ENCODE measurements at regions not wholly inside any gene's neighbourhood (a gene's known extent, or its start where the extent isn't known, plus 50 kb on each side); places are given as distances from the start of the nearest gene placed in this dataset.

DNA sequence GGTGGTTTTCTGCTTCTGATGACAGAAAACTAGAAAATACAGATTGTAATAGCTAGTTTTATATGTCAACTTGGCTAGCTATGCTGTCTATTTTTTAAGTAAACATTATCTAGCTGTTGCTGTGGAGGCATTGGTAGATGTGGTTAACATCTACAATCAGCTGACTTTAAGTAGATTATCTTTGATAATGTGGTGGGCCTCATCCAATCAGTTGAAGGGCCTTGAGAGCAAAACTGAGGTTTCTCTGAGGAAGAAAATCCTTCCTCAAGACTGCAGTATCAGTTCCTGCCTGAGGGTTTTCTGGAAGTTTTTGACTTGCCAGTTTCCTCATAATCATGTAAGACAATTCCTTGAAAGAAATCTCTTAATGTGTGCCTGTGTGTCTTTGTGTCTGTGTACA, 75.9 kb upstream of the SPHKAP start:
- no peak for DNase-seq (ENCODE audit: low read depth in 3 of 3, low spot score in 2 of 3)

- DNase-seq (ENCODE audit: low read depth in 3 of 3, low spot score in 2 of 3), result no peak
Observed at GRCh38 chr2:228253752-228254151, 72.3 kb upstream of the SPHKAP start.

DNA sequence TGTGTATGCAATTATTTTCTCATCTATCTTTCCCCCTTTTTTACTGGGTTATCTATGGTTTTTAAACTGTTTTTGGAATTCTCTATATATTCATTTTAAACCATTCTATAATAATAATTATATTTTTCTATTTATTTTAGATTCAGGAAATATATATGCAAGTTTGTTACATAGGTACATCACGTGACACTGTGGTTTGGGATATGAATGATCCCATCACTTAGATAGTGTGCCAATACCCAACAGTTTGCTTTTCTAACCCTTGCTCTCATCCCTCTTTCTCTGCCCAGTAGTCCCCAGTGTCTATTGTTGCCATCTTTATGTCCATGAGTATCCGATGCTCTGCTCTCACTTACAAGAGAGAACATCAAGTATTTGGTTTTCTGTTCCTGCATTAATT, 65.8 kb upstream of the SPHKAP start:
- DNase-seq (ENCODE audit: low read depth in 3 of 3, low spot score in 2 of 3), result no peak

DNA sequence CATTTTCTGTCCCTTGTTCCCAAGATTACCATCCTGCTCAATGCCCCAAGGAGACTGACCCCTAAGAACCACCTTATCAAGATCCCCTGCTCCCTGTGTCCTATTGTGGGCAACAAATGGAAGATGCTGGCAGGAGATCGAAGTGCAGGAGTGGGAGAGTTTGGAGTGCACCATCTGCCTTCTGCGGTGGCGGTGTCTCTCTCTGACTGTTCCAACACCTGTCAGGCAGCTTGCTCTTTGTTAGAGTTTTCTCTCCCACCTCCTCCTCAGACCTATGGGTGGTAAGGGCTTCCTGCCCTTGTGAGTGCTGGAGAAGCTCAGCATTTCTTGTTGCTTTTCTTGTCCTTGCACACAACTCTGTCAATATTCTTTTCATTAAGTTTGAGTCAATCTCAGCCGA, 64.1 kb upstream of the SPHKAP start:
- no peak for DNase-seq (ENCODE audit: low read depth in 3 of 3, low spot score in 2 of 3)

DNA sequence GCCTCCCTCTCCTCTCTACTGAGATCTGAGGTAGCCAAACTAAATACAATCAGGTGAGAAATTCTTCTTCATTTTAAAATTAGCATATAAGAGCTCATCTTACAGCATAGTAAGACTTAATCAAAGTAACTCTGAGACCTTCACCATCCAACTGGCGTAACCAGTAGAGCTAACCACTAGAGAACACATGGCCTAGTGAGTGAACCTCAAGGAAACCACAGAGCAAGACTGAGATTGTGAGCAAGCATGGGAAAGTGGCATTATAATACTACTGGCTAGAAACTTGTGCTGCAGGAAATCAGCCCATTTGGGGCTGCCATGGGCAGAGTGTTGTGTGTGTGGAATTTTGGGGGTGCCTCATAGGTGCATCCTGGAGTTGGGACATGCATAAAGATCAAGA, 61.1 kb upstream of the SPHKAP start:
- no peak for DNase-seq (ENCODE audit: low read depth in 3 of 3, low spot score in 2 of 3)

DNA sequence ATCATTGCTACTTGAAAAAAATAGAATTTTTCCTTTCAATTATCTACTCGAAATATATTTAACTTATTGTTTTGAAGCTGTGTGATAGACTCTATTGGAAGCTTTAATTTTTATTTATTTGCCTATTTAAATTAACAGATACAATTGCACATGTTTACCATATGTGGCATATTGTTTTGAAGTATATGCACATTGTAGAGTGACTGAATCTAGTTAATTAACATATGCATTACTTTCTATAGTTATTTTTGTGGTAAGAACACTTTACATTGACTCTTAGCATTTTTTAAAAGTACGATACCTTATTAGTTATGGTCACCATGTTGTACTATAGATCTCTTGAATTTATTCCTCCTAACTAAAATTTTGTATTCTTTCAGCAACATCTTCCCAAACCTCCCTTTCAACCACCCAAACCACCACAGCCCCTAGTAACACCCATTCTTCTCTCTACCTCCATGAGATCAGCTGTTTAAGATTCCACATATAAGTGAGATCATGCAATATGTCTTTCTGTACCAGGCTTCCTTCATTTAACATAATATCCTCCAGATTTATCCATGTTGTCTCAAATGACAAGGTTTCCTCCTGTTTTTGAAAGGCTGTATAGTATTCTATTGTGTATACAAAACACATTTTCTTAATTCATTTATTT, 58.5 kb upstream of the SPHKAP start:
- DNase-seq (ENCODE audit: low read depth in 3 of 3, low spot score in 2 of 3), result no peak

DNA sequence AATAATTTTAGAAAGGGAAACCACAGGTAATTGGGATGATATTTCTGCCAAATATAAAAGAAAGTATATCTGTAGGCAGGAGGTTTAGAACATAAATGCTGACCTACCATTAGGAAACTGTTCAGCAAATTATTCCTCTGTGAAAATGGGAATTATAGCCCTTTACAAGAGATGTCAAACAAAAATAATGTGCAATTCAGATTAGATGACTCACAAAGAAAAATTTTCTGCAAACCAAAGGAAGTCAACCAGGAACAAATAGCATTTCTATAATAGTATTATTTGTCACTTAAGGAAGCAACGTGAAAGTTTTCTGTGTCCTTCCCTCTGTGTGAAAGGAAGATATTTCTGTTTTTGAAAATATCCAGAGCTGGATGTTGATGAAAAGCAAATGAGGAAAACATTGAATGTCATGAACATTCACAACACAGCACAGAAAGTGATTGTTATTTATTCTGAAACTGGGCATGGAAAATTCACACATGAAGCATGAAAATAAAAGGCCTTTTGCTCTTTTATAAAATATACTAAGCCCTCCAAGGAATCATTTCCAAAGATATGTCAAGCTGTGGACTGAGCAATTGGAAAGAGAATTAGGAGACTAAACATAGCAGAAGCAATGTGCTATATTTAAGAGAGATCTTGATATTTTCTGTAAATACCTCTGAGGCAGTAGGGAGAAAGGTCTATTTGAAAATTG, 57.9 kb upstream of the SPHKAP start:
- no peak for DNase-seq (ENCODE audit: low read depth in 3 of 3, low spot score in 2 of 3)
